ENCODE measurements at regions not wholly inside any gene's neighbourhood (a gene's known extent, or its start where the extent isn't known, plus 50 kb on each side); places are given as distances from the start of the nearest gene placed in this dataset.
A peak's percentile ranks its signal among the peaks of the same experiment; 100 is the strongest.

GRCh38 chr6:159359581-159360297 lies 190.5 kb downstream of the FNDC1 start:
- H3K27me3 Mint-ChIP-seq = peaks cover 25% of the 10 kb centered on the region
- H3K4me3 Mint-ChIP-seq = no peak overlapping the region
- ATAC-seq = no peak
- H3K4me1 Mint-ChIP-seq = no peaks in the 10 kb centered on the region
- no peaks in the 10 kb centered on the region for H3K9me3 Mint-ChIP-seq
- no peak overlapping the region for H3K27ac Mint-ChIP-seq
- DNase-seq = no peak

- Mint-ChIP-seq H3K27me3 (peaks cover 30% of the 10 kb centered on the region), H3K27ac (no peak overlapping the region), H3K4me3 (no peak overlapping the region), H3K9me3 (no peaks in the 10 kb centered on the region), H3K4me1 (no peaks in the 10 kb centered on the region)
- ATAC-seq (no peak), DNase-seq (no peak)
These were observed 189.4 kb downstream of the FNDC1 start for GRCh38 chr6:159358562-159358961.

- Mint-ChIP-seq H3K9me3 (no peaks in the 10 kb centered on the region), H3K27me3 (peaks cover 35% of the 10 kb centered on the region), H3K4me1 (no peaks in the 10 kb centered on the region), H3K4me3 (no peak overlapping the region), H3K27ac (peak overlapping the region in 1 of 2 donors; percentile 16)
- DNase-seq (no peak), ATAC-seq (no peak)
These were observed 188.2 kb downstream of the FNDC1 start for GRCh38 chr6:159357211-159357915.

GRCh38 chr6:159353193-159353592 lies 184.0 kb downstream of the FNDC1 start:
- H3K27me3 Mint-ChIP-seq = peaks cover 44% of the 10 kb centered on the region
- peaks cover 0 to 4% of the 10 kb centered on the region in 2 donors for H3K9me3 Mint-ChIP-seq
- no peak overlapping the region for H3K27ac Mint-ChIP-seq
- no peak overlapping the region for H3K4me3 Mint-ChIP-seq
- H3K4me1 Mint-ChIP-seq = no peaks in the 10 kb centered on the region
- no peak for DNase-seq
- no peak for ATAC-seq

- ATAC-seq (no peak), DNase-seq (no peak)
- Mint-ChIP-seq H3K27ac (no peak overlapping the region), H3K4me3 (no peak overlapping the region), H3K4me1 (no peaks in the 10 kb centered on the region), H3K27me3 (peaks cover 48% of the 10 kb centered on the region), H3K9me3 (peaks cover 0 to 4% of the 10 kb centered on the region in 2 donors)
These were observed 182.5 kb downstream of the FNDC1 start for GRCh38 chr6:159351707-159352106.

GRCh38 chr6:159349915-159350314 lies 180.7 kb downstream of the FNDC1 start:
- Mint-ChIP-seq H3K9me3 (peaks cover 0 to 4% of the 10 kb centered on the region in 2 donors), H3K4me1 (no peaks in the 10 kb centered on the region), H3K27ac (no peak overlapping the region), H3K4me3 (no peak overlapping the region), H3K27me3 (peaks cover 33% of the 10 kb centered on the region)
- no peak for ATAC-seq
- no peak for DNase-seq

- H3K27me3 Mint-ChIP-seq = peaks cover 14% of the 10 kb centered on the region
- DNase-seq = no peak
- no peak overlapping the region for H3K4me3 Mint-ChIP-seq
- peaks cover 12 to 13% of the 10 kb centered on the region in 2 donors for H3K9me3 Mint-ChIP-seq
- no peak overlapping the region for H3K27ac Mint-ChIP-seq
- ATAC-seq = no peak
- H3K4me1 Mint-ChIP-seq = no peaks in the 10 kb centered on the region
These were observed 174.5 kb downstream of the FNDC1 start for GRCh38 chr6:159343709-159344108.

GRCh38 chr6:159342146-159342545 lies 172.9 kb downstream of the FNDC1 start:
- no peak for ATAC-seq
- Mint-ChIP-seq H3K27me3 (peaks cover 8% of the 10 kb centered on the region), H3K9me3 (peaks cover 16 to 20% of the 10 kb centered on the region in 2 donors), H3K4me3 (no peak overlapping the region), H3K4me1 (no peaks in the 10 kb centered on the region), H3K27ac (no peak overlapping the region)
- DNase-seq = no peak

- ATAC-seq (no peak), DNase-seq (no peak)
- Mint-ChIP-seq H3K27me3 (peaks cover 11% of the 10 kb centered on the region), H3K9me3 (peaks cover 18 to 52% of the 10 kb centered on the region in 2 donors), H3K4me3 (no peak overlapping the region), H3K27ac (no peak overlapping the region), H3K4me1 (no peaks in the 10 kb centered on the region)
These were observed 164.9 kb downstream of the FNDC1 start for GRCh38 chr6:159334068-159334467.

- no peak for ATAC-seq
These were observed 162.3 kb downstream of the FNDC1 start for GRCh38 chr6:159331451-159331850.

GRCh38 chr6:159329081-159329480 lies 159.9 kb downstream of the FNDC1 start:
- peaks cover 4 to 23% of the 10 kb centered on the region in 2 donors for H3K9me3 Mint-ChIP-seq
- ATAC-seq = no peak
- no peak for DNase-seq
- peaks cover 14% of the 10 kb centered on the region for H3K27me3 Mint-ChIP-seq
- H3K4me3 Mint-ChIP-seq = no peak overlapping the region
- no peak overlapping the region for H3K27ac Mint-ChIP-seq
- no peaks in the 10 kb centered on the region for H3K4me1 Mint-ChIP-seq

More at GRCh38 chr6:159331451-159331850, 162.3 kb downstream of the FNDC1 start:
- DNase-seq = no peak
- Mint-ChIP-seq H3K9me3 (peaks cover 10 to 35% of the 10 kb centered on the region in 2 donors), H3K27ac (no peak overlapping the region), H3K4me3 (no peak overlapping the region), H3K4me1 (no peaks in the 10 kb centered on the region), H3K27me3 (peaks cover 25% of the 10 kb centered on the region)

GRCh38 chr6:159328052-159328451 lies 158.9 kb downstream of the FNDC1 start:
- Mint-ChIP-seq H3K27me3 (peaks cover 14% of the 10 kb centered on the region), H3K4me3 (no peak overlapping the region), H3K27ac (no peak overlapping the region), H3K4me1 (no peaks in the 10 kb centered on the region), H3K9me3 (peaks cover 0 to 13% of the 10 kb centered on the region in 2 donors)
- DNase-seq (no peak), ATAC-seq (no peak)

GRCh38 chr6:159325476-159325875 lies 156.3 kb downstream of the FNDC1 start:
- no peaks in the 10 kb centered on the region for H3K9me3 Mint-ChIP-seq
- H3K27me3 Mint-ChIP-seq = peaks cover 14% of the 10 kb centered on the region
- ATAC-seq (no peak), DNase-seq (no peak)
- no peak overlapping the region for H3K4me3 Mint-ChIP-seq
- no peaks in the 10 kb centered on the region for H3K4me1 Mint-ChIP-seq
- H3K27ac Mint-ChIP-seq = no peak overlapping the region

- no peaks in the 10 kb centered on the region for H3K4me1 Mint-ChIP-seq
- no peak overlapping the region for H3K4me3 Mint-ChIP-seq
- H3K27me3 Mint-ChIP-seq = peaks cover 17% of the 10 kb centered on the region
- ATAC-seq = no peak
- no peak for DNase-seq
- H3K27ac Mint-ChIP-seq = no peak overlapping the region
- H3K9me3 Mint-ChIP-seq = no peaks in the 10 kb centered on the region
These were observed 155.4 kb downstream of the FNDC1 start for GRCh38 chr6:159324596-159324995.
